ENCODE measurements at regions not wholly inside any gene's neighbourhood (a gene's known extent, or its start where the extent isn't known, plus 50 kb on each side); places are given as distances from the start of the nearest gene placed in this dataset.

- TF ChIP-seq CTCF (IDR thresholded peaks at IDR 0.05) = no peak
- H3K36me3 ChIP-seq = no peaks in the 10 kb centered on the region
- no peak for ATAC-seq (ENCODE audit: insufficient number of reproducible peaks, low FRiP score, low read depth)
- no peaks in the 10 kb centered on the region for H3K27me3 ChIP-seq (replicated peaks; ENCODE audit: insufficient read depth)
- H3K9me3 ChIP-seq = no peaks in the 10 kb centered on the region
- no peak overlapping the region for H3K4me3 ChIP-seq
- H3K4me1 ChIP-seq (ENCODE audit: control insufficient read depth in 1 of 2, low read depth in 2 of 2) = no peaks in the 10 kb centered on the region
- no peak overlapping the region for H3K27ac ChIP-seq
- no peak for DNase-seq (ENCODE audit: low spot score)
Measured at GRCh38 chr20:6302041-6302440, 179.2 kb upstream of the FERMT1 start.

DNA sequence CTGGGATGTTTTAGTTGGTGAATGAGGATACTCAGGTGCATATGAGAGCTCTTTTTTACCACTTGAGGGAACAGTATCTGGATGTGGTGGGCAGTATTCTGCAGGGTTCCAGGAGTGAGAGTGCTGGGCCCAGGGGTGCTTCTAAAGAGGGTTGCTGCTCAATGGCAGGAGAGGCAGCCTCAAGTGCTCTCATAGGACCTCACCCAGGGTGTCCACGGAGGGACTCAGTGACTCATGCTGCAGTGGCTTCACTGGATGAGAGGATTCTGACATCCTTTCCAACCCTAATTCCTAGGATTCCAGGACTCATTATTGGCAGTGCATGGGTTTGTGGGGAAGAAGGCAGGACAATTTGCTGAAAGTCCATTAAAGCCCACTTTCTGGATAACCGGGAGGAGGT is 176.6 kb upstream of the FERMT1 start:
- H3K36me3 ChIP-seq = no peaks in the 10 kb centered on the region
- TF ChIP-seq CTCF (IDR thresholded peaks at IDR 0.05) = no peak
- H3K9me3 ChIP-seq = no peaks in the 10 kb centered on the region
- no peaks in the 10 kb centered on the region for H3K27me3 ChIP-seq (replicated peaks; ENCODE audit: insufficient read depth)
- H3K27ac ChIP-seq = no peak overlapping the region
- no peaks in the 10 kb centered on the region for H3K4me1 ChIP-seq (ENCODE audit: control insufficient read depth in 1 of 2, low read depth in 2 of 2)
- no peak for ATAC-seq (ENCODE audit: insufficient number of reproducible peaks, low FRiP score, low read depth)
- no peak for DNase-seq (ENCODE audit: low spot score)
- H3K4me3 ChIP-seq = no peak overlapping the region

- DNase-seq (ENCODE audit: low spot score) (no peak), ATAC-seq (ENCODE audit: insufficient number of reproducible peaks, low FRiP score, low read depth) (no peak)
- no peak overlapping the region for H3K27ac ChIP-seq
- TF ChIP-seq CTCF (IDR thresholded peaks at IDR 0.05) = no peak
- no peaks in the 10 kb centered on the region for H3K4me1 ChIP-seq (ENCODE audit: control insufficient read depth in 1 of 2, low read depth in 2 of 2)
- no peaks in the 10 kb centered on the region for H3K9me3 ChIP-seq
- no peaks in the 10 kb centered on the region for H3K27me3 ChIP-seq (replicated peaks; ENCODE audit: insufficient read depth)
- no peak overlapping the region for H3K4me3 ChIP-seq
- no peaks in the 10 kb centered on the region for H3K36me3 ChIP-seq
Measured at GRCh38 chr20:6298049-6298448, 175.2 kb upstream of the FERMT1 start.

- Histone ChIP-seq H3K9me3 (no peaks in the 10 kb centered on the region), H3K4me1 (ENCODE audit: control insufficient read depth in 1 of 2, low read depth in 2 of 2) (no peaks in the 10 kb centered on the region), H3K4me3 (no peak overlapping the region), H3K36me3 (no peaks in the 10 kb centered on the region), H3K27ac (no peak overlapping the region), H3K27me3 (replicated peaks; ENCODE audit: insufficient read depth) (no peaks in the 10 kb centered on the region)
- ATAC-seq (ENCODE audit: insufficient number of reproducible peaks, low FRiP score, low read depth) = no peak
- no peak for TF ChIP-seq CTCF (IDR thresholded peaks at IDR 0.05)
- no peak for DNase-seq (ENCODE audit: low spot score)
Measured at GRCh38 chr20:6295867-6296256, 173.0 kb upstream of the FERMT1 start.

GRCh38 chr20:6295127-6295866 is 172.5 kb upstream of the FERMT1 start:
- H3K27ac ChIP-seq = no peak overlapping the region
- no peak overlapping the region for H3K4me3 ChIP-seq
- no peak for DNase-seq (ENCODE audit: low spot score)
- TF ChIP-seq CTCF (IDR thresholded peaks at IDR 0.05) = no peak
- no peaks in the 10 kb centered on the region for H3K36me3 ChIP-seq
- no peak for ATAC-seq (ENCODE audit: insufficient number of reproducible peaks, low FRiP score, low read depth)
- H3K27me3 ChIP-seq (replicated peaks; ENCODE audit: insufficient read depth) = no peaks in the 10 kb centered on the region
- H3K4me1 ChIP-seq (ENCODE audit: control insufficient read depth in 1 of 2, low read depth in 2 of 2) = no peaks in the 10 kb centered on the region
- no peaks in the 10 kb centered on the region for H3K9me3 ChIP-seq
